ENCODE measurements at regions not wholly inside any gene's neighbourhood (a gene's known extent, or its start where the extent isn't known, plus 50 kb on each side); places are given as distances from the start of the nearest gene placed in this dataset.

DNA sequence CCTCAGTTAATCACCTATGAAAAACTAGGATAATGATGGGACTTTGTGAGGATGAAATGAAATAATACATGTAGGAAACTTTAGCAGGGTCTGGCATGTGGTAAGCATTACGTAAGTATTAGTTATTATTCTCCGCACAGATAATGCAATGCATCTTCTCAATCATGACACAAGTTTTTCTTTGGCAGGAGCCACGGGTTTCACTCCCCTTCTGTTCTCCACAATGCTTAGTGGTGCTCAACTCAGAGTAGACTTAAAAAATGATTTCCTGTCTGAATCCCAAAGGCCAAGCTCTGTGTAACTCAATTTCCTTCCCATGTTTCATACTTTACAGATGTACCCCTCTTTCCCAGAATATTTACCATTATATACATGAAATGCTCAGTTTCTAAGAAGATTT, 82.9 kb downstream of the CCDC34 start:
- Histone ChIP-seq H3K9me3 (no peaks in the 10 kb centered on the region), H3K36me3 (no peaks in the 10 kb centered on the region), H3K27me3 (no peaks in the 10 kb centered on the region), H3K4me3 (no peak overlapping the region), H3K27ac (no peak overlapping the region), H3K4me1 (peaks cover 0 to 3% (median 0%) of the 10 kb centered on the region in 4 donors)
- DNase-seq = no peak
- 67 to 82% methylated on average over 3 of the region's 3 CpGs for WGBS, 2 donors
- TF ChIP-seq POLR2A (IDR thresholded peaks at IDR 0.05) (no peak), POLR2AphosphoS5 (IDR thresholded peaks at IDR 0.05) (no peak), EP300 (IDR thresholded peaks at IDR 0.05) (no peak)
- TF ChIP-seq, protein P1, sequence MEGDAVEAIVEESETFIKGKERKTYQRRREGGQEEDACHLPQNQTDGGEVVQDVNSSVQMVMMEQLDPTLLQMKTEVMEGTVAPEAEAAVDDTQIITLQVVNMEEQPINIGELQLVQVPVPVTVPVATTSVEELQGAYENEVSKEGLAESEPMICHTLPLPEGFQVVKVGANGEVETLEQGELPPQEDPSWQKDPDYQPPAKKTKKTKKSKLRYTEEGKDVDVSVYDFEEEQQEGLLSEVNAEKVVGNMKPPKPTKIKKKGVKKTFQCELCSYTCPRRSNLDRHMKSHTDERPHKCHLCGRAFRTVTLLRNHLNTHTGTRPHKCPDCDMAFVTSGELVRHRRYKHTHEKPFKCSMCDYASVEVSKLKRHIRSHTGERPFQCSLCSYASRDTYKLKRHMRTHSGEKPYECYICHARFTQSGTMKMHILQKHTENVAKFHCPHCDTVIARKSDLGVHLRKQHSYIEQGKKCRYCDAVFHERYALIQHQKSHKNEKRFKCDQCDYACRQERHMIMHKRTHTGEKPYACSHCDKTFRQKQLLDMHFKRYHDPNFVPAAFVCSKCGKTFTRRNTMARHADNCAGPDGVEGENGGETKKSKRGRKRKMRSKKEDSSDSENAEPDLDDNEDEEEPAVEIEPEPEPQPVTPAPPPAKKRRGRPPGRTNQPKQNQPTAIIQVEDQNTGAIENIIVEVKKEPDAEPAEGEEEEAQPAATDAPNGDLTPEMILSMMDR (IDR thresholded peaks at IDR 0.05) = no peak
- ATAC-seq (ENCODE audit: low FRiP score in 2 of 2) = peak in 1 of 2 donors; percentile 76

DNA sequence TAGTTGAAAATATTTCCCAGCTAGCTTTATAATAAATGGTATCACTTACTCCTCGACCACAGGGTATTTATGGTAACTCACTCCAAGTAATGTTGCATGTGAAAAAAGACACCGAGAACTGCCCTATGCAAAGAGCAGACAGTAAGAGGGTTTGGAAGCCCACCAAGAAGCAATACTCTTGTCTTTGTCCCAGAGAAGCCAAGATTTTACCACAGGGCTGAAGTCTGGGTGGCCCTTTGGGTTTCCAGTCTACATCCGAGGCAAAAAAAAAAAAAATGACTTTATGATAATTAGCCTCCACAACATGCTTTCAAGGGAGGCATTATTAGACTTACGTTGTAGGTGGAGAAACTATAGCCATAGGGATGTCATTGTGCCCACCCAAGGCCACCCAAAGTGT, 83.6 kb downstream of the CCDC34 start:
- DNase-seq (no peak), ATAC-seq (ENCODE audit: low FRiP score in 2 of 2) (no peak)
- no peak overlapping the region for H3K4me3 ChIP-seq
- no peaks in the 10 kb centered on the region for H3K27me3 ChIP-seq
- no peaks in the 10 kb centered on the region for H3K36me3 ChIP-seq
- 62 to 65% methylated on average over 4 of the region's 4 CpGs for WGBS, 2 donors
- H3K4me1 ChIP-seq = peaks cover 0 to 3% (median 0%) of the 10 kb centered on the region in 4 donors
- no peak for TF ChIP-seq POLR2AphosphoS5 (IDR thresholded peaks at IDR 0.05)
- no peak for TF ChIP-seq EP300 (IDR thresholded peaks at IDR 0.05)
- no peak for TF ChIP-seq POLR2A (IDR thresholded peaks at IDR 0.05)
- no peak overlapping the region for H3K27ac ChIP-seq
- H3K9me3 ChIP-seq = no peaks in the 10 kb centered on the region

DNA sequence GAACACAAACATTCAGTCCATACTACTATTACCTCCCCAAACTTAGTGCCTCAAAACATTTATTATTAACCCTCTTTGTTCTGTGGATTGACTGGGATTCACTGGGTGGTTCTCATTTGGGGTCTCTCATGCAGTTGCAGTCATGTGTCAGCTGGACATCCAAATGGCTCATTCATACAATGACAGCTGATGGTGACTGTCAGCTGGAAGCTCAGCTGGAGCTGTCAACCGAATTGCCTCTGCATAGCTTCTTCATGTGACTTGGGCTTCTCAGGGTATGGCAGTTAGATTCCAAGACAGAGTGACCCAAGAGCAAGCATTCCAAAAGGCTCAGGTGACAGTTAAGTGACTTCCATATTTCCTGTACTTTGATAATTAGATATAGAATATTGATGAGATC, 85.2 kb downstream of the CCDC34 start:
- H3K4me3 ChIP-seq = no peak overlapping the region
- no peak for ATAC-seq (ENCODE audit: low FRiP score in 2 of 2)
- H3K27me3 ChIP-seq = no peaks in the 10 kb centered on the region
- no peaks in the 10 kb centered on the region for H3K36me3 ChIP-seq
- peaks cover 0 to 3% (median 0%) of the 10 kb centered on the region in 4 donors for H3K4me1 ChIP-seq
- no peak overlapping the region for H3K27ac ChIP-seq
- TF ChIP-seq POLR2AphosphoS5 (IDR thresholded peaks at IDR 0.05) (no peak), EP300 (IDR thresholded peaks at IDR 0.05) (no peak), POLR2A (IDR thresholded peaks at IDR 0.05) (no peak)
- TF ChIP-seq, protein P1 (IDR thresholded peaks at IDR 0.05) = no peak
- 48 to 80% methylated on average over 1 of the region's 1 CpG for WGBS, 2 donors
- peaks cover 0 to 3% (median 0%) of the 10 kb centered on the region in 4 donors for H3K9me3 ChIP-seq
- no peak for DNase-seq

DNA sequence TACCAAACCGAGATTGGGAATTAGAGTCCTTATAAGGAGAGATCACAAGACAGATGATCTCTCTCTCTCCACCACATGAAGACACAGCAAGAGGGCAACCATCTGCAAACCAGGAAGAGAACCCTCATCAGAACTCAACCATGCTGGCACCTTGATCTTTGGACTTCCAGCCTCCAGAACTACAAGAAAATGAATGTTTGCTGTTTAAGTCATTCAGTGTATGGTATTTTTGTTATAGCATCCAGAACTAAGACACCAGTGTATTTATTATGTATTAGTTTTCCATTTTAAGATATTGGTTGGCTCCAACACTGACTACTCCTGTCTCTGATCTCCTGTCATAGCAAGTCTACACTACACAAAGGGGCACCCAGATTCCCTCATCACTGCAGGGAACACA, 86.9 kb downstream of the CCDC34 start:
- peaks cover 0 to 4% (median 1%) of the 10 kb centered on the region in 4 donors for H3K9me3 ChIP-seq
- DNase-seq (no peak), ATAC-seq (ENCODE audit: low FRiP score in 2 of 2) (no peak)
- TF ChIP-seq EP300 (IDR thresholded peaks at IDR 0.05) (no peak), POLR2A (IDR thresholded peaks at IDR 0.05) (no peak), POLR2AphosphoS5 (IDR thresholded peaks at IDR 0.05) (no peak)
- TF ChIP-seq, protein P1 (IDR thresholded peaks at IDR 0.05) = no peak
- H3K4me1 ChIP-seq = no peaks in the 10 kb centered on the region
- no peaks in the 10 kb centered on the region for H3K27me3 ChIP-seq
- H3K27ac ChIP-seq = no peak overlapping the region
- WGBS, 2 donors = 76 to 100% methylated on average over 1 of the region's 1 CpG
- H3K36me3 ChIP-seq = no peaks in the 10 kb centered on the region
- no peak overlapping the region for H3K4me3 ChIP-seq

DNA sequence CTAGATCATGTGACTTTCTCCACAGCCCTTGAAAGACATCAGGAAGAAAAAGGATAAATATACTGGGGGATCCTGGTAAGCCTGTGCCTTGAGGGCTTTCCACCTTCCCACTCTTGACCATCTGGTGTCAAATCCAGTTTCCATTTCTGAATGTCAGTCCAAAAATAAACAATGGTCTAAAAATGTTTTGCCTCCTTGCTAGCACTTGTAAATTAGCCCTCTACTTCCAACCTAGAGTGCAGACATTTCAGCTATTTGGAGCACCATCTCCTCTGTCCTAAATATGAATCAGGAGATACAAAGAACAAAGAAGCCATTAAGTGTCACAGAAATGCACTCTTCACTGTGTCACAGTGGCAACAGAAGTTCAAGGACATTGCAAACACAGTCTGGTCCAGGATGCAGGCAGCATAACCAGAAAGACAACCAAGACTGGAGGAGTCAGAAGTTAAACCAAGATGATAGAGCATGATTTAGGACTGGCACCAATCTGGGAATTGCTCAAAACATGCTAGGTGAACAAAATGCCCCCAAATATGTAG, 88.1 kb downstream of the CCDC34 start:
- DNase-seq = no peak
- ATAC-seq (ENCODE audit: low FRiP score in 2 of 2) = no peak
- no peaks in the 10 kb centered on the region for H3K36me3 ChIP-seq
- no peak overlapping the region for H3K27ac ChIP-seq
- peaks cover 0 to 4% (median 1%) of the 10 kb centered on the region in 4 donors for H3K9me3 ChIP-seq
- TF ChIP-seq POLR2A (IDR thresholded peaks at IDR 0.05) = no peak
- TF ChIP-seq, protein P1 (IDR thresholded peaks at IDR 0.05) = no peak
- H3K4me1 ChIP-seq = no peaks in the 10 kb centered on the region
- H3K4me3 ChIP-seq = no peak overlapping the region
- no peaks in the 10 kb centered on the region for H3K27me3 ChIP-seq

Data from upper lobe of left lung (tissue), 6 donors.